WI38 (cell line): ENCODE measurements at regions not wholly inside any gene's neighbourhood (a gene's known extent, or its start where the extent isn't known, plus 50 kb on each side); places are given as distances from the start of the nearest gene placed in this dataset.

ENCODE experiments used
- H3K4me3 ChIP-seq: 2 replicates; pipeline ENCODE4 v1.5.1; 2011; ENCODE audit warnings: low read depth, mild to moderate bottlenecking, control low read depth, low read length
- CTCF ChIP-seq: IDR thresholded peaks from 2 replicates; pipeline ENCODE4 v1.5.1; 2012; ENCODE audit warnings: low read depth, mild to moderate bottlenecking, control low read depth, low read length

GRCh38 chr15:70215951-70216350, 118.2 kb upstream of the TLE3 start:
- TF ChIP-seq CTCF, result no peak
- H3K4me3 ChIP-seq, result no peak overlapping the region

- no peak overlapping the region for H3K4me3 ChIP-seq
Observed at GRCh38 chr15:70214941-70215635, 117.4 kb upstream of the TLE3 start.

GRCh38 chr15:70214276-70214675, 116.6 kb upstream of the TLE3 start:
- no peak for TF ChIP-seq CTCF
- no peak overlapping the region for H3K4me3 ChIP-seq

More at GRCh38 chr15:70214941-70215635, 117.4 kb upstream of the TLE3 start:
- no peak for TF ChIP-seq CTCF

GRCh38 chr15:70213794-70214193, 116.1 kb upstream of the TLE3 start:
- H3K4me3 ChIP-seq, result no peak overlapping the region
- no peak for TF ChIP-seq CTCF

- no peak overlapping the region for H3K4me3 ChIP-seq
- no peak for TF ChIP-seq CTCF
Observed at GRCh38 chr15:70212963-70213315, 115.2 kb upstream of the TLE3 start.

- TF ChIP-seq CTCF, result no peak
- no peak overlapping the region for H3K4me3 ChIP-seq
Observed at GRCh38 chr15:70212286-70212962, 114.7 kb upstream of the TLE3 start.

GRCh38 chr15:70210528-70210927, 112.8 kb upstream of the TLE3 start:
- no peak overlapping the region for H3K4me3 ChIP-seq
- no peak for TF ChIP-seq CTCF
